ENCODE measurements at regions not wholly inside any gene's neighbourhood (a gene's known extent, or its start where the extent isn't known, plus 50 kb on each side); places are given as distances from the start of the nearest gene placed in this dataset.

DNA sequence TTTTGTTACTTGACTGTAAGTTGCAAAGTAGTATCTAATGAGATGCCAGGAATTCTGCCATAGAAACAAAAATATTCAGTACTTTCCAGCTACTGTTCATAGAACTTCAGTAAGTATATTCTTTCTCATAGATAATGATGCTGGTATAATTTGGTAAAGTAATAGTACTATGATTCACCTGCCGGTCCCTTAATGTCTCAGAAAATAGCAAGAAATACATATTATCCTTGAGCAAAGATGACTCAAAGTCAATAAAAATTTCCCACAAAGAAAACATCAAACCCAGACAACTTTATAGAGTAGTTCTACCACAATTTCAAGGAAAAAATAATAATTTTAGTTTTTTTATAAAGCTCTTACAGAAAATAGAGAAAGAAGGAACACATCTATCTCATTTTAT is 105.4 kb downstream of the EPDR1 start:
- no peaks in the 10 kb centered on the region for H3K36me3 ChIP-seq (ENCODE audit: insufficient read depth, low read length)
- no peak overlapping the region for H3K9ac ChIP-seq (ENCODE audit: low read length)
- no peaks in the 10 kb centered on the region for H3K9me2 ChIP-seq (replicated peaks; ENCODE audit: insufficient read depth, low read length)
- H3K9me3 ChIP-seq (ENCODE audit: low read length) = no peaks in the 10 kb centered on the region
- H3K27me3 ChIP-seq (ENCODE audit: low read length) = no peaks in the 10 kb centered on the region
- H3K4me1 ChIP-seq (ENCODE audit: low read length) = no peaks in the 10 kb centered on the region
- H3K4me3 ChIP-seq (ENCODE audit: low read length) = no peak overlapping the region
- H4K20me1 ChIP-seq (ENCODE audit: insufficient read depth, low read depth, low read length) = no peaks in the 10 kb centered on the region
- no peak for DNase-seq
- H3K27ac ChIP-seq (ENCODE audit: low read length) = no peak overlapping the region
- H2AFZ ChIP-seq (ENCODE audit: low read length) = no peak overlapping the region
- no peaks in the 10 kb centered on the region for H3K79me2 ChIP-seq (ENCODE audit: low read length)
- H3K4me2 ChIP-seq (ENCODE audit: low read depth, low read length, poor library complexity, severe bottlenecking) = no peak overlapping the region

DNA sequence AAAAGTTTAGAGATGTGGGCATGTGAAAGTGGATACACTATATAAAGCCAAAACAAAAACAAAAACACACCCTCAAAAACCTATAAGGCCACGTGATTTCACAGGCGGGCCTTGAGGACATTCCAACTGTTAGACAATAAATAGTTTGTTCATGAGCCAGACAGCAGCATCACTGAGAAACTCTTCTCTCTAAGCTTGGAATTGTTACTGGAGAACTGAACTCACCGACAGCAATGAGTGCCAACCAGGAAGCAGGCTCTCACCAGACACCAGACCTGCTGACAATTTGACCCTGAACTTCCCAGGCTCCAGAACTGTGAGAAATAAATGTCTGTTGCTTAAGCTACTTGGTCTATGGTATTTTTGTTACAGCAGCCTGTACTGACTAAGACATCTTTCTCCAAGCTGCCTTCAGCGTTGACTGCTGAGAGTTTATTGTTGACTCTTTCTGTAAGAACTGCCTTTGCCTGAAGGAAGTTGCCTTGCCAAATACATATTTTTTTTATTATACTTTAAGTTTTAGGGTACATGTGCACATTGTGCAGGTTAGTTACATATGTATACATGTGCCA is 107.5 kb downstream of the EPDR1 start:
- no peaks in the 10 kb centered on the region for H3K9me2 ChIP-seq (replicated peaks; ENCODE audit: insufficient read depth, low read length)
- no peak for DNase-seq
- H3K36me3 ChIP-seq (ENCODE audit: insufficient read depth, low read length) = no peaks in the 10 kb centered on the region
- H3K4me1 ChIP-seq (ENCODE audit: low read length) = no peaks in the 10 kb centered on the region
- H3K4me2 ChIP-seq (ENCODE audit: low read depth, low read length, poor library complexity, severe bottlenecking) = no peak overlapping the region
- no peak overlapping the region for H2AFZ ChIP-seq (ENCODE audit: low read length)
- no peaks in the 10 kb centered on the region for H3K9me3 ChIP-seq (ENCODE audit: low read length)
- H3K4me3 ChIP-seq (ENCODE audit: low read length) = no peak overlapping the region
- H4K20me1 ChIP-seq (ENCODE audit: insufficient read depth, low read depth, low read length) = no peaks in the 10 kb centered on the region
- H3K79me2 ChIP-seq (ENCODE audit: low read length) = no peaks in the 10 kb centered on the region
- no peak overlapping the region for H3K9ac ChIP-seq (ENCODE audit: low read length)
- no peak overlapping the region for H3K27ac ChIP-seq (ENCODE audit: low read length)
- no peaks in the 10 kb centered on the region for H3K27me3 ChIP-seq (ENCODE audit: low read length)

DNA sequence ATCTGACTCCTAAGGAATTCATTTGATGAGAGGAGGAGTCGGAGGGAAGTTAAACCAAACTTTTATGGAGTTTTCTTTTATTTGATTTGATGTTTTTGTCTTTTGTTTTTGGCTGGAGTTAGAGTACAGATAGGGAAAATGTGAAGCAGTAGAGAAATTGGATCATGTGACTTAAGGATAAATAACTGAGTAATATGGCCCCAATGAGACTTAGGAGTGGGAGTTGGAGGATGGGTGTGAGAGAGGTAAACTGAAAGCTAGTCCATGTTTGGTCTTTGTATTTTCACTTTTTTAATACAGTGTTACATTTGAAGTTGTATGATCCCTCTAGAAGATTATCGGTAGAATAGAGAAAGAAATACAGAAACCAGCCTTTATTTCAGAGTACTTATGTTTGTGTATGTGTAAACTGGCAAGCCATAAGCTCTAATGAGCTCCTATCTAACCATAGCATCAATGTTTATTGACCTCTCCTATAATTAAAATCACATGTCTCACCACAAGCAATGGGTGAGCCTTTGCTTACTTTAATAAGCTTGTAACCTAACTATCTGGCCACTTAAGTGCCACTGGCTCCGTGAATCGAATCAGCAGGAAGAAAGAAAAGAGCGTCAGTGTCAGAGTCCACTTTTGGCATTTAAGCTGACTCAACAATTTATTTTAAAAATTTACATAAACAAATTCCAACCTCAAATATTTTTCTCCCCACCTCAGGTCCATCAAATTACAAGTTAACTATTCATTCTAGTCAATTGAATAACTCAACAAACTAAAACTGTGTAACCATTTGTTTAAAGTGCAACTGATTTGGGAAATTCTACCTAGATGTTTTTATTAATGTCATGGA is 113.8 kb downstream of the EPDR1 start:
- Histone ChIP-seq H3K79me2 (ENCODE audit: low read length) (no peaks in the 10 kb centered on the region), H3K27me3 (ENCODE audit: low read length) (no peaks in the 10 kb centered on the region), H3K9me3 (ENCODE audit: low read length) (no peaks in the 10 kb centered on the region), H3K27ac (ENCODE audit: low read length) (no peak overlapping the region), H3K4me2 (ENCODE audit: low read depth, low read length, poor library complexity, severe bottlenecking) (no peak overlapping the region), H3K9ac (ENCODE audit: low read length) (no peak overlapping the region), H4K20me1 (ENCODE audit: insufficient read depth, low read depth, low read length) (no peaks in the 10 kb centered on the region), H2AFZ (ENCODE audit: low read length) (no peak overlapping the region), H3K9me2 (replicated peaks; ENCODE audit: insufficient read depth, low read length) (no peaks in the 10 kb centered on the region), H3K36me3 (ENCODE audit: insufficient read depth, low read length) (no peaks in the 10 kb centered on the region), H3K4me3 (ENCODE audit: low read length) (no peak overlapping the region), H3K4me1 (ENCODE audit: low read length) (no peaks in the 10 kb centered on the region)
- no peak for DNase-seq

DNA sequence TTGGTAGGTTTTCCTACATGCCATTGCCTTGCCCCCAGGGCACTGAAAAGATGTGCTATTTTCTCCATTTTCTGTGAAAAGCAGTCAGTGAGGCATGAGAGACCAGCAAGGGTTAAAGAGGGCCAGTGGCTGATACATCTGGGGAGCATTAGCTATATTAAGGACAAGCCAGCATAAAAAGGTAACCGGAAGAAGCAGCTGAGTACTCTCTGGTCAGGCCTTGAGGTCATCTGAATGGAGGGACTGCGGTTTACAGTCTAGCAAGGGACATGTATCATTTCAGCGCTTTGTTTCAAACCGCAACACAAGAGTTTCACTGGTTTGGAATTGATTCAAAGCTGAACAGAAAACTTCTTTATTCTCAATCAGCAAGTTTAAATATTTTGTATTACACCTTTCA is 120.4 kb downstream of the EPDR1 start:
- DNase-seq = no peak
- H3K27me3 ChIP-seq (ENCODE audit: low read length) = no peaks in the 10 kb centered on the region

DNA sequence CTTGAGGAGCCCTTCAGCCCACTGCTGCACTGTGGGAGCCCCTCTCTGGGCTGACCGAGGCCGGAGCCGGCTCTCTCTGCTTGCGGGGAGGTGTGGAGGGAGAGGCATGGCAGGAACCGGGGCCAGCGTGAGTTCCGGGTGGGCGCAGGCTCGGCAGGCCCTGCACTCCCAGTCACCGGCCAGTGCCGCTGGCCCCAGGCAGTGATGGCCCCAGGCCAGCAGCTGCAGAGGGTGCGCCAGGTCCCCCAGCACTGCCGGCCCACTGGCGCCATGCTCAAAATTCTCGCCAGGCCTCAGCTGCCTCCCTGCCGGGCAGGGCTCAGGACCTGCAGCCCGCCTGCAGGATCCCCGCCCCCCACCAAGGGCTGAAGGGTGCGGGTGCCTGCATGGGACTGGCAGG is 128.4 kb upstream of the STARD3NL start:
- Histone ChIP-seq H4K20me1 (ENCODE audit: insufficient read depth, low read depth, low read length) (no peaks in the 10 kb centered on the region), H3K9me2 (replicated peaks; ENCODE audit: insufficient read depth, low read length) (0 out of 2 replicates have a peak, but pooled peaks cover 3% of the 10 kb centered on the region), H3K9me3 (ENCODE audit: low read length) (no peaks in the 10 kb centered on the region), H3K4me3 (ENCODE audit: low read length) (no peak overlapping the region), H2AFZ (ENCODE audit: low read length) (no peak overlapping the region), H3K4me2 (ENCODE audit: low read depth, low read length, poor library complexity, severe bottlenecking) (no peak overlapping the region), H3K36me3 (ENCODE audit: insufficient read depth, low read length) (no peaks in the 10 kb centered on the region), H3K79me2 (ENCODE audit: low read length) (no peaks in the 10 kb centered on the region), H3K27me3 (ENCODE audit: low read length) (no peaks in the 10 kb centered on the region), H3K9ac (ENCODE audit: low read length) (no peak overlapping the region), H3K27ac (ENCODE audit: low read length) (no peak overlapping the region), H3K4me1 (ENCODE audit: low read length) (no peaks in the 10 kb centered on the region)
- no peak for DNase-seq

More for the DNA sequence above, 120.4 kb downstream of the EPDR1 start:
- H3K27ac ChIP-seq (ENCODE audit: low read length) = no peak overlapping the region
- H3K4me3 ChIP-seq (ENCODE audit: low read length) = no peak overlapping the region
- no peaks in the 10 kb centered on the region for H3K9me3 ChIP-seq (ENCODE audit: low read length)
- H3K4me1 ChIP-seq (ENCODE audit: low read length) = no peaks in the 10 kb centered on the region
- no peak overlapping the region for H3K4me2 ChIP-seq (ENCODE audit: low read depth, low read length, poor library complexity, severe bottlenecking)
- no peaks in the 10 kb centered on the region for H3K9me2 ChIP-seq (replicated peaks; ENCODE audit: insufficient read depth, low read length)
- H3K9ac ChIP-seq (ENCODE audit: low read length) = no peak overlapping the region
- no peak overlapping the region for H2AFZ ChIP-seq (ENCODE audit: low read length)
- H3K79me2 ChIP-seq (ENCODE audit: low read length) = no peaks in the 10 kb centered on the region
- H4K20me1 ChIP-seq (ENCODE audit: insufficient read depth, low read depth, low read length) = no peaks in the 10 kb centered on the region
- no peaks in the 10 kb centered on the region for H3K36me3 ChIP-seq (ENCODE audit: insufficient read depth, low read length)

DNA sequence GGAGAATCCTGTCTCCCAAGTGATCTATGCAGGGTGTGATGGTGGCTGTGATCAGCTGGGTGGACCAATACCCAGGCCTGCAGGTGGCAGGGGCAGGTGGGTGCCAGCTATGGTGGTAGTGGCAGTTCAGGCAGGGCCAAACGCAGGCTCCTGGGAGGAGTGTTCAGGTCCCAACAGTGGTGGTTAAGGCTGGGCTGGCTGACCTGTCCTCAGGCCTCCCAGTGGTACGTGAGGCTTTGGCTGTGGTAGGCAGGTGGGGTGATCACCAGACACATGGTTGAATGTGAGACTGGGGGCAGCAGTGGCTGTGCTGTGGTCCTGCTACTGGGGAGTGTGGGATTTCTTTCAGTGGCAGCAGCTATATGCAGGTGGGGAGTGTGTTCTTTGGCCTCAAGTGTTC is 126.7 kb upstream of the STARD3NL start:
- no peak overlapping the region for H2AFZ ChIP-seq (ENCODE audit: low read length)
- H3K4me3 ChIP-seq (ENCODE audit: low read length) = no peak overlapping the region
- no peaks in the 10 kb centered on the region for H3K9me3 ChIP-seq (ENCODE audit: low read length)
- no peaks in the 10 kb centered on the region for H4K20me1 ChIP-seq (ENCODE audit: insufficient read depth, low read depth, low read length)
- DNase-seq = no peak
- H3K4me2 ChIP-seq (ENCODE audit: low read depth, low read length, poor library complexity, severe bottlenecking) = no peak overlapping the region
- H3K36me3 ChIP-seq (ENCODE audit: insufficient read depth, low read length) = no peaks in the 10 kb centered on the region
- H3K4me1 ChIP-seq (ENCODE audit: low read length) = no peaks in the 10 kb centered on the region
- no peaks in the 10 kb centered on the region for H3K79me2 ChIP-seq (ENCODE audit: low read length)
- no peaks in the 10 kb centered on the region for H3K27me3 ChIP-seq (ENCODE audit: low read length)
- H3K9me2 ChIP-seq (replicated peaks; ENCODE audit: insufficient read depth, low read length) = 0 out of 2 replicates have a peak, but pooled peaks cover 3% of the 10 kb centered on the region
- no peak overlapping the region for H3K9ac ChIP-seq (ENCODE audit: low read length)
- no peak overlapping the region for H3K27ac ChIP-seq (ENCODE audit: low read length)

DNA sequence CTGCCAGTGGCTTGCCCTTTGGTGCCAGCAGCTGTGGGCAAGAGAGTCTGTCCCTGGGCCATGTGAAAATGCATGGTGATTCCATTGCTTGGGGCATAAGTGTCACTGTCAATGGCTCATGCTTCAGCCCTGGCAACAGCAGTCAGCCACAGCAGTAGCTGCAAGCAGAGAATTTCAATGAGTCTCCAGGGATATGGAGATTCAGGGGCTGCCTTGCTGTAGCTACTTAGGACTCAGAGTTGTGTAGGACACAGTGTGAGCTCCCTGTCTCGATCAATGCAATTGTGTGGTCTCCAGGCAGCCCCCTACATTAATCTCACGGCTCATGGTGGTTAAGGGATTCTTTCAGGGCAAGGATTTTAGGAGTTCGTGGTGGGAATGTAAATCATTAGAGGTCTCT is 126.3 kb upstream of the STARD3NL start:
- no peaks in the 10 kb centered on the region for H3K9me3 ChIP-seq (ENCODE audit: low read length)
- H3K4me1 ChIP-seq (ENCODE audit: low read length) = no peaks in the 10 kb centered on the region
- H4K20me1 ChIP-seq (ENCODE audit: insufficient read depth, low read depth, low read length) = no peaks in the 10 kb centered on the region
- H3K79me2 ChIP-seq (ENCODE audit: low read length) = no peaks in the 10 kb centered on the region
- DNase-seq = no peak
- H3K9me2 ChIP-seq (replicated peaks; ENCODE audit: insufficient read depth, low read length) = 0 out of 2 replicates have a peak, but pooled peaks cover 3% of the 10 kb centered on the region
- H2AFZ ChIP-seq (ENCODE audit: low read length) = no peak overlapping the region
- no peaks in the 10 kb centered on the region for H3K27me3 ChIP-seq (ENCODE audit: low read length)
- no peak overlapping the region for H3K9ac ChIP-seq (ENCODE audit: low read length)
- no peak overlapping the region for H3K27ac ChIP-seq (ENCODE audit: low read length)
- no peak overlapping the region for H3K4me3 ChIP-seq (ENCODE audit: low read length)
- no peak overlapping the region for H3K4me2 ChIP-seq (ENCODE audit: low read depth, low read length, poor library complexity, severe bottlenecking)
- no peaks in the 10 kb centered on the region for H3K36me3 ChIP-seq (ENCODE audit: insufficient read depth, low read length)

DNA sequence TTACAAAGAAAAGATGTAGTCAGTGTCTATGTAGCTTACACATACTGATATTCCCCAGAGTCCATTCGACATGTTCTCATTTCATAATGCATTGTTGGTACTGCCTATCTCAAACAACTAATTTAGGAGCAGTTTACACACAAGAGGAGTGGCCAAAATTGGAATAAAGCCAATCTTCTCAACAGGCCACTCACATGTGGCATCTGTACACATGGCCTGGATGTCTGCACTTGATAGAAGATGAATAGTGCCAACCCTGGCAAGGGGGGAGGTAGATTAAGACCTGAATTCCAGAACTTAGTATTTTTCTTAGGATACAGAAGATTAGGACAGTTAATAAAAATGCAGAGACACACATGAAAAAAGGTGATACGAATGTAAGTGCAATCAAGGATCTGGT is 125.3 kb upstream of the STARD3NL start:
- Histone ChIP-seq H3K9ac (ENCODE audit: low read length) (no peak overlapping the region), H3K4me1 (ENCODE audit: low read length) (no peaks in the 10 kb centered on the region), H3K4me2 (ENCODE audit: low read depth, low read length, poor library complexity, severe bottlenecking) (no peak overlapping the region), H3K9me3 (ENCODE audit: low read length) (no peaks in the 10 kb centered on the region), H3K9me2 (replicated peaks; ENCODE audit: insufficient read depth, low read length) (0 out of 2 replicates have a peak, but pooled peaks cover 2% of the 10 kb centered on the region), H3K79me2 (ENCODE audit: low read length) (no peaks in the 10 kb centered on the region), H3K27ac (ENCODE audit: low read length) (no peak overlapping the region), H4K20me1 (ENCODE audit: insufficient read depth, low read depth, low read length) (no peaks in the 10 kb centered on the region), H2AFZ (ENCODE audit: low read length) (no peak overlapping the region), H3K36me3 (ENCODE audit: insufficient read depth, low read length) (no peaks in the 10 kb centered on the region), H3K27me3 (ENCODE audit: low read length) (no peaks in the 10 kb centered on the region), H3K4me3 (ENCODE audit: low read length) (no peak overlapping the region)
- DNase-seq = no peak

All from Karpas-422 (cell line).